Panc1 (cell line): ENCODE measurements at regions not wholly inside any gene's neighbourhood (a gene's known extent, or its start where the extent isn't known, plus 50 kb on each side); places are given as distances from the start of the nearest gene placed in this dataset.

Experiments used
- ATAC-seq: fragments of 200-7000 bp; cut with Tn5 transposase; 2 replicates; pipeline ENCODE4 v1.9.1; 2020; ENCODE audit warnings: mild to moderate bottlenecking, moderate library complexity
- BruUV-seq: library from RNA; stranded (reverse); fragments of 400-500 nt; replicated peaks from 2 replicates; lab custom pipeline; 2021; lab: Mats Ljungman, UMichigan
- CTCF ChIA-PET: fragments of 300-600 bp; sonication (Branson Sonifier 250); formaldehyde crosslinking; loops from one replicate; lab custom pipeline; 2022; ENCODE audit warnings: antibody characterized with exemption; lab: Charles Lee
- POLR2A ChIA-PET: fragments of 300-600 bp; sonication (Branson Sonifier 250); formaldehyde crosslinking; loops from one replicate; lab custom pipeline; 2022; ENCODE audit warnings: antibody characterized with exemption; lab: Charles Lee
- DNase-seq: peaks from one replicate; pipeline ENCODE4 v3.0.0-alpha.2; 2010; ENCODE audit warnings: low read depth, low spot score
- H3K27ac ChIP-seq: 2 replicates; pipeline ENCODE4 v1.5.1; 2011; ENCODE audit warnings: mild to moderate bottlenecking, low read length, inconsistent platforms
- H3K27me3 ChIP-seq: fragments of 200-500 bp; sonication (Bioruptor generic); 2 replicates; pipeline ENCODE4 v1.6.0; 2014; ENCODE audit warnings: low read length, inconsistent platforms; ENCODE audit not compliant: control insufficient read depth, insufficient read depth
- H3K36me3 ChIP-seq: fragments of 200-500 bp; sonication (Bioruptor generic); 2 replicates; pipeline ENCODE4 v1.5.1; 2014; ENCODE audit warnings: inconsistent platforms, mild to moderate bottlenecking, low read length, moderate library complexity; ENCODE audit not compliant: control insufficient read depth, insufficient read depth
- H3K4me1 ChIP-seq: 2 replicates; pipeline ENCODE4 v1.5.1; 2011; ENCODE audit warnings: inconsistent platforms, mild to moderate bottlenecking, low read length, moderate library complexity; ENCODE audit not compliant: control insufficient read depth, insufficient read depth
- H3K4me3 ChIP-seq, 2 experiments: 2 replicates each; pipeline ENCODE4 v1.5.1; 2011 to 2012; ENCODE audit warnings: low read depth in 2 of 2, low read length in 2 of 2, mild to moderate bottlenecking in 2 of 2, inconsistent platforms in 1 of 2, moderate library complexity in 1 of 2
- H3K9me3 ChIP-seq: fragments of 200-500 bp; sonication (Bioruptor generic); 2 replicates; pipeline ENCODE4 v1.5.1; 2014; ENCODE audit warnings: low read depth, mild to moderate bottlenecking, inconsistent platforms, low read length, moderate library complexity; ENCODE audit not compliant: control insufficient read depth, insufficient read depth
- POLR2AphosphoS5 ChIP-seq: IDR thresholded peaks from 2 replicates; pipeline ENCODE4 v1.6.1; 2012; ENCODE audit warnings: mild to moderate bottlenecking, low read depth, low read length, moderate library complexity
- SIN3A ChIP-seq: IDR thresholded peaks from 2 replicates; pipeline ENCODE4 v1.6.1; 2012; ENCODE audit warnings: low read depth, mild to moderate bottlenecking, low read length, moderate library complexity, borderline replicate concordance; ENCODE audit not compliant: insufficient read depth
- TCF7L2 ChIP-seq: IDR thresholded peaks from 2 replicates; pipeline ENCODE4 v1.6.1; 2011; ENCODE audit warnings: mild to moderate bottlenecking, low read depth, low read length, inconsistent platforms
- in situ Hi-C: cut with HindIII; loops from 2 replicates; pipeline ENCODE4 v1.10.0; 2016; ENCODE audit warnings: low sequenced_read_pairs, low pct_unique_long_range_greater_than_20kb
- intact Hi-C: fragments of 100-400 bp; cut with micrococcal nuclease; formaldehyde crosslinking; loops from one replicate; pipeline ENCODE4 v1.10.0; 2022; ENCODE audit not compliant: unreplicated experiment
- TF ChIP-seq, protein P1 (sequence below), 2 experiments: IDR thresholded peaks; 2 replicates each; pipeline ENCODE4 v1.6.1; 2011 to 2012; ENCODE audit warnings: low read depth in 2 of 2, control low read depth in 1 of 2, low read length in 1 of 2, mild to moderate bottlenecking in 1 of 2, moderate library complexity in 1 of 2; ENCODE audit not compliant: insufficient read depth in 1 of 2
- TF ChIP-seq, protein P2 (sequence below): fragments of 450-650 bp; IDR thresholded peaks from 2 replicates; pipeline ENCODE4 v1.5.1; 2017; ENCODE audit warnings: mild to moderate bottlenecking

DNA sequence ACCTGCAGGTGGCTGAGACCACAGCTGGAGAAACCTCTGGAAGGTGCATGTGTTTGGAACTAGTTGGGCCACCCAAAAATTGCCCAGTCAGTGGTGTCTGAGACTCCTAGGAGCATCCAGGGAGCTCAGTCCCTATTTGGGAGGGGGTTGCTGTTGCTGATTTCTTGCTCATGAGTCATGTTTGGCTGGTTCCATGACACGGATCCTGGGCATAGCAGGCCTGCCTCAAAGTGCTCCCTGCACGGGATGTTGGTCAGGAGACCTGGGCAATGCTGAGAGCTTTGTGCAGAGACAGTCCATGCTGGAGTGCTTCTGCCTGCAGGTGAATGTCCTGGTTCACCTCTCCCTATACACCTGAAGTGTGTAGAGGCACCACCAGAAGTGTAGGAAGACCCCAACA lies 194.2 kb downstream of the GLI2 start:
- TF ChIP-seq SIN3A, result no peak
- no peak for TF ChIP-seq TCF7L2
- TF ChIP-seq, protein P1, sequence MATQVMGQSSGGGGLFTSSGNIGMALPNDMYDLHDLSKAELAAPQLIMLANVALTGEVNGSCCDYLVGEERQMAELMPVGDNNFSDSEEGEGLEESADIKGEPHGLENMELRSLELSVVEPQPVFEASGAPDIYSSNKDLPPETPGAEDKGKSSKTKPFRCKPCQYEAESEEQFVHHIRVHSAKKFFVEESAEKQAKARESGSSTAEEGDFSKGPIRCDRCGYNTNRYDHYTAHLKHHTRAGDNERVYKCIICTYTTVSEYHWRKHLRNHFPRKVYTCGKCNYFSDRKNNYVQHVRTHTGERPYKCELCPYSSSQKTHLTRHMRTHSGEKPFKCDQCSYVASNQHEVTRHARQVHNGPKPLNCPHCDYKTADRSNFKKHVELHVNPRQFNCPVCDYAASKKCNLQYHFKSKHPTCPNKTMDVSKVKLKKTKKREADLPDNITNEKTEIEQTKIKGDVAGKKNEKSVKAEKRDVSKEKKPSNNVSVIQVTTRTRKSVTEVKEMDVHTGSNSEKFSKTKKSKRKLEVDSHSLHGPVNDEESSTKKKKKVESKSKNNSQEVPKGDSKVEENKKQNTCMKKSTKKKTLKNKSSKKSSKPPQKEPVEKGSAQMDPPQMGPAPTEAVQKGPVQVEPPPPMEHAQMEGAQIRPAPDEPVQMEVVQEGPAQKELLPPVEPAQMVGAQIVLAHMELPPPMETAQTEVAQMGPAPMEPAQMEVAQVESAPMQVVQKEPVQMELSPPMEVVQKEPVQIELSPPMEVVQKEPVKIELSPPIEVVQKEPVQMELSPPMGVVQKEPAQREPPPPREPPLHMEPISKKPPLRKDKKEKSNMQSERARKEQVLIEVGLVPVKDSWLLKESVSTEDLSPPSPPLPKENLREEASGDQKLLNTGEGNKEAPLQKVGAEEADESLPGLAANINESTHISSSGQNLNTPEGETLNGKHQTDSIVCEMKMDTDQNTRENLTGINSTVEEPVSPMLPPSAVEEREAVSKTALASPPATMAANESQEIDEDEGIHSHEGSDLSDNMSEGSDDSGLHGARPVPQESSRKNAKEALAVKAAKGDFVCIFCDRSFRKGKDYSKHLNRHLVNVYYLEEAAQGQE (IDR thresholded peaks at IDR 0.05; ENCODE audit: insufficient read depth in 1 of 2, low read depth in 2 of 2, low read length in 1 of 2), result no peak
- no peak for ATAC-seq
- intact Hi-C loops, result loop anchor here (10.0 kb wide), 1 partner anchor 235 kb away; no protein-coding TSS in a partner anchor
- ChIA-PET POLR2A (no interaction called here), CTCF (no interaction called here)
- Histone ChIP-seq H3K4me3 (no peak overlapping the region), H3K27ac (no peak overlapping the region), H3K9me3 (no peaks in the 10 kb centered on the region), H3K4me1 (peaks cover 10% of the 10 kb centered on the region), H3K36me3 (no peaks in the 10 kb centered on the region), H3K27me3 (no peaks in the 10 kb centered on the region)
- no TSS peak for BruUV-seq
- in situ Hi-C loops, result no loop called here
- DNase-seq, result no peak

DNA sequence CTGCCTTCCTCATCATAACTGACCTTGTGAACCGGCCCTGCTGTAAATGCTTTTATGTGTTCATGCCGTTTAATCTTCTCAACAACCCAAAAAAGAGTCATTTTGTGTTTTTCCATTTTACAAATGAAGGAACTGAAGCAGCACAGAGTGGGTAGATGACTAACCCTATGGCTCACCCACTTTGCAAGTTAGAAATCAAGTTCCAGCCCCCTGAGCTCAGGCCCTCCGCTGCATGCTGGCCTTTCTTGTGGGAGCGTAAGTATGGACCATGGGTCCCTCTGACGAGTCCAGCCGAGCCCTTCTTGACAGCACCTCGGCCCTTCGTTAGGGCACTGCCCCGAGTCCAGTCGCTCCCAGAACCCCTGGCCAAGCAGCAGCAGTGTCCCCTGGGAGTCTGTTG lies 194.6 kb downstream of the GLI2 start:
- Histone ChIP-seq H3K27me3 (no peaks in the 10 kb centered on the region), H3K4me3 (no peak overlapping the region), H3K27ac (no peak overlapping the region), H3K36me3 (no peaks in the 10 kb centered on the region), H3K9me3 (no peaks in the 10 kb centered on the region), H3K4me1 (peaks cover 14% of the 10 kb centered on the region)
- ChIA-PET POLR2A (no interaction called here), CTCF (no interaction called here)
- in situ Hi-C loops (no loop called here), intact Hi-C loops (loop anchor here (10.0 kb wide), 1 partner anchor 235 kb away; no protein-coding TSS in a partner anchor)
- ATAC-seq, result no peak
- TF ChIP-seq, protein P2, sequence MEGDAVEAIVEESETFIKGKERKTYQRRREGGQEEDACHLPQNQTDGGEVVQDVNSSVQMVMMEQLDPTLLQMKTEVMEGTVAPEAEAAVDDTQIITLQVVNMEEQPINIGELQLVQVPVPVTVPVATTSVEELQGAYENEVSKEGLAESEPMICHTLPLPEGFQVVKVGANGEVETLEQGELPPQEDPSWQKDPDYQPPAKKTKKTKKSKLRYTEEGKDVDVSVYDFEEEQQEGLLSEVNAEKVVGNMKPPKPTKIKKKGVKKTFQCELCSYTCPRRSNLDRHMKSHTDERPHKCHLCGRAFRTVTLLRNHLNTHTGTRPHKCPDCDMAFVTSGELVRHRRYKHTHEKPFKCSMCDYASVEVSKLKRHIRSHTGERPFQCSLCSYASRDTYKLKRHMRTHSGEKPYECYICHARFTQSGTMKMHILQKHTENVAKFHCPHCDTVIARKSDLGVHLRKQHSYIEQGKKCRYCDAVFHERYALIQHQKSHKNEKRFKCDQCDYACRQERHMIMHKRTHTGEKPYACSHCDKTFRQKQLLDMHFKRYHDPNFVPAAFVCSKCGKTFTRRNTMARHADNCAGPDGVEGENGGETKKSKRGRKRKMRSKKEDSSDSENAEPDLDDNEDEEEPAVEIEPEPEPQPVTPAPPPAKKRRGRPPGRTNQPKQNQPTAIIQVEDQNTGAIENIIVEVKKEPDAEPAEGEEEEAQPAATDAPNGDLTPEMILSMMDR, result no peak
- TF ChIP-seq POLR2AphosphoS5 (no peak), TCF7L2 (no peak), SIN3A (no peak)
- TF ChIP-seq, protein P1 (IDR thresholded peaks at IDR 0.05; ENCODE audit: insufficient read depth in 1 of 2, low read depth in 2 of 2, low read length in 1 of 2), result no peak
- no peak for DNase-seq
- BruUV-seq, result no TSS peak
